ENCODE measurements at regions not wholly inside any gene's neighbourhood (a gene's known extent, or its start where the extent isn't known, plus 50 kb on each side); places are given as distances from the start of the nearest gene placed in this dataset.

- peaks cover 2% of the 10 kb centered on the region for H3K4me1 ChIP-seq (ENCODE audit: control insufficient read depth, insufficient read depth, low read length)
- no peak overlapping the region for H2AK5ac ChIP-seq (ENCODE audit: low read depth, low read length)
- H2BK120ac ChIP-seq (ENCODE audit: low read depth, low read length): peak overlapping the region; percentile 63
- no peak overlapping the region for H3K4me2 ChIP-seq (ENCODE audit: low read depth, low read length)
- no peak overlapping the region for H4K5ac ChIP-seq (ENCODE audit: low read depth, low read length)
- in situ Hi-C loops (cut with MboI; ENCODE audit: low sequenced_read_pairs): no loop called here
- dilution Hi-C loops (cut with HindIII; ENCODE audit: low sequenced_read_pairs, unreplicated experiment): no loop called here
- H3K9me3 ChIP-seq (ENCODE audit: control insufficient read depth, insufficient read depth, low read length): no peaks in the 10 kb centered on the region
- H3K79me1 ChIP-seq (ENCODE audit: low read depth in 1 of 2, low read length in 2 of 2): no peaks in the 10 kb centered on the region
- H3K14ac ChIP-seq (replicated peaks; ENCODE audit: low read depth, low read length): no peak overlapping the region
- no TSS peak for BruUV-seq (replicated peaks)
- 0 out of 2 replicates have a peak overlapping the region, but pooled peaks have one; percentile 31 for H3K23ac ChIP-seq (ENCODE audit: low read depth, low read length)
- H3K36me3 ChIP-seq (ENCODE audit: control insufficient read depth, insufficient read depth, low read length): no peaks in the 10 kb centered on the region
- H2AK9ac ChIP-seq (replicated peaks; ENCODE audit: low read depth, low read length, poor library complexity): no peak overlapping the region
- H3K9ac ChIP-seq (ENCODE audit: low read depth, low read length): no peak overlapping the region
- H3K4ac ChIP-seq (ENCODE audit: low read depth, low read length): peak overlapping the region; percentile 34
- peak overlapping the region; percentile 50; the same call in 1 of the 2 replicates for H4K91ac ChIP-seq (ENCODE audit: insufficient read depth, low read depth, low read length)
- intact Hi-C loops (cut with micrococcal nuclease): no loop called here
- no peak overlapping the region for H3K18ac ChIP-seq (ENCODE audit: low read depth, low read length)
- no peak overlapping the region for H2BK15ac ChIP-seq (ENCODE audit: low read depth, low read length)
- no peak overlapping the region for H3K56ac ChIP-seq (ENCODE audit: extremely low read depth, insufficient read depth, low read length)
- peak overlapping the region; percentile 34 for H2AFZ ChIP-seq (replicated peaks; ENCODE audit: low read length, poor library complexity)
- WGBS, 2 experiments (ENCODE audit: extremely low coverage in 2 of 2, insufficient read length in 1 of 2): 77% methylated on average over 5 of the region's 7 CpGs; no CpG with 5 or more reads in 1 of the 2 experiments
- H2BK20ac ChIP-seq (ENCODE audit: low read depth, low read length): 0 out of 2 replicates have a peak overlapping the region, but pooled peaks have one; percentile 29
- ChIA-PET POLR2A (ENCODE audit: unreplicated experiment) (no interaction called here), CTCF (no interaction called here)
- no peaks in the 10 kb centered on the region for H4K20me1 ChIP-seq (ENCODE audit: insufficient read depth, low read length)
- H2BK5ac ChIP-seq (ENCODE audit: low read depth, low read length, poor library complexity, severe bottlenecking): no peak overlapping the region
- peak; percentile 44 for ATAC-seq (ENCODE audit: low read depth)
- no peaks in the 10 kb centered on the region; the same call in 1 of the 2 replicates for H3K27me3 ChIP-seq (ENCODE audit: control insufficient read depth, insufficient read depth, low read length)
- no peak overlapping the region for H3K27ac ChIP-seq (ENCODE audit: insufficient read depth, low read length)
- H4K8ac ChIP-seq (ENCODE audit: low read depth in 2 of 2, low read length in 2 of 2): no peak overlapping the region; a peak in 1 of 4 replicates
- no peaks in the 10 kb centered on the region; the same call in 1 of the 2 replicates for H3K9me1 ChIP-seq (ENCODE audit: insufficient read depth, low read length)
- no peak overlapping the region for H3K4me3 ChIP-seq (ENCODE audit: insufficient read depth, low read depth, low read length)
- DNase-seq: peak; percentile 6
- TF ChIP-seq CTCF (conservative IDR thresholded peaks at IDR 0.05; ENCODE audit: low read depth, low read length) (no peak), NFE2L2 (IDR thresholded peaks at IDR 0.05; ENCODE audit: low read depth, low read length) (no peak), POLR2A (IDR thresholded peaks at IDR 0.05; ENCODE audit: low read depth, low read length) (no peak), FOS (IDR thresholded peaks at IDR 0.05; ENCODE audit: low read depth, low read length) (no peak), MAFK (IDR thresholded peaks at IDR 0.05; ENCODE audit: low read depth, low read length) (no peak), RCOR1 (IDR thresholded peaks at IDR 0.05; ENCODE audit: insufficient replicate concordance, low read length) (no peak), MAZ (IDR thresholded peaks at IDR 0.05; ENCODE audit: borderline replicate concordance, low read depth, low read length) (no peak), CHD1 (IDR thresholded peaks at IDR 0.05; ENCODE audit: low read depth, low read length) (no peak), CEBPB (IDR thresholded peaks at IDR 0.05; ENCODE audit: low read depth, low read length) (no peak), SMC3 (IDR thresholded peaks at IDR 0.05; ENCODE audit: low read depth, low read length) (no peak), MXI1 (IDR thresholded peaks at IDR 0.05; ENCODE audit: borderline replicate concordance, low read depth, low read length) (no peak), RAD21 (IDR thresholded peaks at IDR 0.05; ENCODE audit: low read length) (no peak), RFX5 (IDR thresholded peaks at IDR 0.05; ENCODE audit: low read depth, low read length) (no peak), BHLHE40 (IDR thresholded peaks at IDR 0.05; ENCODE audit: low read depth, low read length) (no peak)
- TF ChIP-seq, protein P1, sequence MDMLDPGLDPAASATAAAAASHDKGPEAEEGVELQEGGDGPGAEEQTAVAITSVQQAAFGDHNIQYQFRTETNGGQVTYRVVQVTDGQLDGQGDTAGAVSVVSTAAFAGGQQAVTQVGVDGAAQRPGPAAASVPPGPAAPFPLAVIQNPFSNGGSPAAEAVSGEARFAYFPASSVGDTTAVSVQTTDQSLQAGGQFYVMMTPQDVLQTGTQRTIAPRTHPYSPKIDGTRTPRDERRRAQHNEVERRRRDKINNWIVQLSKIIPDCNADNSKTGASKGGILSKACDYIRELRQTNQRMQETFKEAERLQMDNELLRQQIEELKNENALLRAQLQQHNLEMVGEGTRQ (IDR thresholded peaks at IDR 0.05; ENCODE audit: low read depth, low read length): no peak
- TF ChIP-seq, protein P2, sequence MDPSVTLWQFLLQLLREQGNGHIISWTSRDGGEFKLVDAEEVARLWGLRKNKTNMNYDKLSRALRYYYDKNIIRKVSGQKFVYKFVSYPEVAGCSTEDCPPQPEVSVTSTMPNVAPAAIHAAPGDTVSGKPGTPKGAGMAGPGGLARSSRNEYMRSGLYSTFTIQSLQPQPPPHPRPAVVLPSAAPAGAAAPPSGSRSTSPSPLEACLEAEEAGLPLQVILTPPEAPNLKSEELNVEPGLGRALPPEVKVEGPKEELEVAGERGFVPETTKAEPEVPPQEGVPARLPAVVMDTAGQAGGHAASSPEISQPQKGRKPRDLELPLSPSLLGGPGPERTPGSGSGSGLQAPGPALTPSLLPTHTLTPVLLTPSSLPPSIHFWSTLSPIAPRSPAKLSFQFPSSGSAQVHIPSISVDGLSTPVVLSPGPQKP (IDR thresholded peaks at IDR 0.05; ENCODE audit: borderline replicate concordance, low read depth, low read length): no peak
Observed at GRCh38 chr2:65877331-65878010, 445.1 kb upstream of the SPRED2 start.

Measured in IMR-90 (cell line).